Activated CD8-positive, alpha-beta memory T cell treated with anti-CD3 and anti-CD28 coated beads for 24 hours (primary cell): ENCODE measurements at regions not wholly inside any gene's neighbourhood (a gene's known extent, or its start where the extent isn't known, plus 50 kb on each side); places are given as distances from the start of the nearest gene placed in this dataset.
"Not testable (repeated sequence)": the region's sequence is repeated elsewhere in the genome, so short reads cannot be mapped to it uniquely, and the experiment has no call there.

Experiments
- DNase-seq: peaks from one replicate; pipeline ENCODE4 v3.0.0-alpha.2; 2020

DNA sequence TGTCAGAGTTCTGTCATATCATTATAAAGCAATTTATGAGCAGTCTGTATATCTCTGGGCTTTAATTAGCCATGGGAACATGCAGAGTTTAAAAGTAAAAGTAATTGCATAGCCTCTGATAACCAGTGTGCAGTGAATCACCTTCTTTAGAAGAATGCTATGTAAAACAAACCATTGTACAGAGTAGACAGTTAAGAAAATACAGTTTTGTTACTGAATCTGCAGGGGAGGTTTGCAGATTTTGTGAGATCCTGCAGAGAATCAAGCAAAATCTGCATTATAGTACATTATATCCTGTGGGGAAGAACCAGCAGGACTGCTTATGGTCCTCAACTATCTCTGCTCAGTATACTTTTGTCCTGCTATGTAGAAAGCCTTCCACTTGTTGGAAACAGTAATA lies 396.2 kb upstream of the NAALADL2 start:
- no peak for DNase-seq

DNA sequence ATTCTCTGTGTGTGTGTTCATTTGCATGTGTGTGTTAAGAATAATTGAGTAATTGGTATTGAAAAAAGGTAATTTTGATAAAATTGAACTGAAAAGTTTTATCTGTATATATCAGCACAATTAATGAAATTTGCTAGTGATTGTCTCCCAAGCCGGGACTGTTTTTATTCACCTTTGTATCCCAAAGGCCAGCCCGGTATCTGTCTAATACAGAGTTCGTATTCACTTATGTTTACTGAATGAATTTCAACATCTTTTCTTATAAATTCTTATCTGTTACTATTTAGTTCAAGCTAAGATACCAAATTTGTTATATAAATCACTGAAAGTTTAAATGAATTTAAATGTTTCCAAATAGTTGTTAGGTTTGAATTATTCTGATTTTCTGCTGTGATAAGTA lies 394.0 kb upstream of the NAALADL2 start:
- DNase-seq = no peak

DNA sequence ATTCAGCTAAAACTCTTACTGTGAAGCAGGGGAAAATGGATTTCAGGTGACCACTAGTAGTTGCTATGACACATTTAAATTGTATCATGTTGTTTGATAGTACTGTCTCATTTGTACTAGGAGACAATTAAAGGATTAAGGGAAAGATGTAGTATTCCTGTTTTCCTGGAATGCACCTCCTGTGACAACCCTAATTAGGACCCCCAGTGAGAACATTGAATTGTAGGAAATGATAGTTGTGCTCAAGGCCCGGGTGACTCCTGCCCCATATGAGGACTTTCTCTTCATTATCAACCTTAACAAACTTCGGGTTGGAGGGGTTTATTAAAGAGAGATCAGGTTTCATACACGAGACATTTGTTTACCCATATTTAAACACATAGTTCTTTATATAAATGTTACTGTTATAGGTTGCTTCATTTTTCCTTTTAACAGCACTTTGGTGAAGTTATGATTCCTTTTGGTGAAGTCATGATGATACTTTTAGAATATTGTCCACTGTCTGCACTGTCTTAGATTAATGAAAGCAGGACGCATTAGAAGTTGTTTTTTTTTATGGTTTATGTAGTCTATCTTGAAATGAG lies 392.6 kb upstream of the NAALADL2 start:
- DNase-seq = no peak

DNA sequence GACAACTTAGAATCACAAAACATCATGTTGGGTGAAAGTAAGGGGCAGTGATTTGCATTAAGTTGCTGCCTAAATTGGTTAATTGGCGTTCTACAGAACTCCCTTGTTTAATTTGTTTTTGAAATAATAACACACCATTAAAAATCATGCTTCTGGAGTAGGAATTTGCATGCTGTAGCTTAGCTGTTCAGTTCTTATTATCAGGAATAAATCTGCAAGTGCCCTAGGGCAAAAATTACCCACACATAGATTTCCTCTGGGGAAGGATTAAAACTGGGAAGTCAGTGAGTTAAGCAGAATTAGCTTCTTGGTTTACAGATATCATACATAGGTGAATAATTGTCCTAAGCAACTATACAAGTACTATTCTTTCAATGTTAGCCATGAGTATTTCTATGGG lies 381.6 kb upstream of the NAALADL2 start:
- no peak for DNase-seq

DNA sequence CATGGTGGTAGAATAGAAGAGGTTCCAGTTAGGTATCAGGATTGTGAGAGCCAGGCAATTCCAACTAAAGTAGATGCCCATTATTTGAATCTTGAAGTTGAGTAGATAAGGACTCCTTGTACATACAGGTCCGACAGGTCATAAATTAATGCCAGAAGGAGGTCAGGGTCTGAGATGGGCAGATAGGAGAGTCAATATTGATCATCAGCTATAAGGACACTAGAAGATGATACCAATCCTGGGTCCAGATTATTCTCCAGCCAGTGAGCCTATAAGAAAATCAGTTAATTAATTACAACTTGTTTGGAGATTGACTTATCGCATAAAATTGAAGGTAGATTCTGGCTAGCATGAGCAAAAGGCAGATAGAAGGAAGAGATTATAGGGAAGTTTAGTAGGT lies 378.4 kb upstream of the NAALADL2 start:
- no peak for DNase-seq

DNA sequence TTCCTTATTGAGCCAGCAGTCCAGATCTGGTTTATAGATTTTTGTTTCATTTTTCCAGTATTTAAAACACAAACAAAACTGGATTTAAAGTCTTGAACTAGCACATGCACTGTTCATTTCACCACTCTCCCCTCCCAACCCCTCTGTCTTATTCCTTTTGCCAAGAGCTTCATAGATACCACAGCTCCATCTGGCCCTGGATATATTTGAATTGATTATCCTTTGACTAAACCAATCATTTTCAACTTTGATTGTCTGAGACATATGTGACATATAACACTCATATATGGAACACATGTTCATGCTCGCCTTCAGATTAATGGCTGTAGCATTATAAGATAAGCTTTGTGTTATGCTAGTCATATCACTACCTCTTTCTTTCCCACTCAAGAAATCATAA lies 376.6 kb upstream of the NAALADL2 start:
- no peak for DNase-seq

DNA sequence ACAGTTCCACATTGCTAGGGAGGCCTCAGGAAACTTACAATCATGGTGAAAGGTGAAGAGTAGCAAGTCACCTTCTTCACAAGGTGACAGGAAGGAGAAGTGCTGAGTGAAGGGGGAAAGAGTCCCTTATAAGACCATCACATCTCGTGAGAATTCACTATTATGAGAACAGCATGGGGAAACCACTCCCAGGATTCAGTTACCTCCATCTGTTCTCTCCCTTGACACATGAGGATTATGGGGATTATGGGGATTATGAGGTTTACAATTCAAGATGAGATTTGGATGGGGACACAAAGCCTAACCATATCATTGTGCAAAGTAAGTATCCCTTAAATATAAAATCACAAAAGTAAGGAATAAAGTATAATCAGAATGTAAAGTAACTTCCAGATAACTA lies 375.9 kb upstream of the NAALADL2 start:
- no peak for DNase-seq

DNA sequence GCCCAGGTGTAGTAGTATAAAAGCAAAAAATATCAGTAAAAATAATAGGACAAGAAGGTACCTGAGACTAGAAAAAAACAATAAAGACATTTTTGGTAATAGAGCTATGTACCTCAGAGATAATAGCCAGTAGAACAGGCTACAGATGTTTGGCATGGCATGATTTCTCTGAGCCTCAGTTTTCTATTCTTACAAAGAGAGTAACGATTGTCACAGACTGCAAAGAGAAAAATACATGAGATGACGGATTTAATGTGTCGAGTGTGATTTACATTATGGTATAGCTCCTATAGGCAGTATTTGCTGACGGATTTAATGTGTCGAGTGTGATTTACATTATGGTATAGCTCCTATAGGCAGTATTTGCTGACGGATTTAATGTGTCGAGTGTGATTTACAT lies 375.3 kb upstream of the NAALADL2 start:
- not testable (repeated sequence) for DNase-seq

DNA sequence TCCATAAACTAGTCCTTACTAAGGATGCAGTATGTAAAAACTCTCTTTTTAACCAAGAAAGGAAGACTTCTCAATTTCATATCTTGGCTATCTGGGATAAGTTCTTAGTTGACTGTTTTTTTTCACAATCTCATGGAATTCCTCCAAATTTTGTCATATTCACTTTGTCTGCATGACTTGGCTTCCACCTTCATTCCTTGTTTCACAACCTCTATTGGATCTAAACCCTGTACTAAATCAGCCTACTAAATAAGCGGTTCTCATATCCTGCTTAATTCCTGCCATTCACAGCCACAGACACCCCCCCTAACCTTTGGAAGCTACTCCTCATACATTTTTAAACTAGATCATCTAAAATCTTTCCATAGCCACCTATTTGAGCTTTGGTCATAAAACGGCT lies 370.6 kb upstream of the NAALADL2 start:
- DNase-seq = no peak

DNA sequence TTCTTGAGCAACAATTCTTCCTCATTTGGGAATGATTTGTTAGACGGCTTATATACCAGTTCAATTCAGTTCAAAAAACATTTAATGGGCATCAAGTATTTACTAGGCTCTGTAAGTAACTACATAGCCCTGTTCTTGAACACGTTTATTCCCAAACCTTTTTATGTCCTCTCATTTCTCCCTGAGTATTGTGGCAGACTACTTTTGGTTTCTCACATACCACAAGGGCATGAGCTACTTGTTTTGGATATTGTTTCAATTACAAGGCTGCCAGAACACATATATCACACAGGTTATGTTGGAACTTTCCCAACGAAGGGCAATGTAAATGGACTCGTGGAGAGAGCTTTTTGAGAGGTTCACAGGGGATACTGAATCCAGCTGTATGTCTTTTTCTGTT lies 363.8 kb upstream of the NAALADL2 start:
- DNase-seq = no peak

DNA sequence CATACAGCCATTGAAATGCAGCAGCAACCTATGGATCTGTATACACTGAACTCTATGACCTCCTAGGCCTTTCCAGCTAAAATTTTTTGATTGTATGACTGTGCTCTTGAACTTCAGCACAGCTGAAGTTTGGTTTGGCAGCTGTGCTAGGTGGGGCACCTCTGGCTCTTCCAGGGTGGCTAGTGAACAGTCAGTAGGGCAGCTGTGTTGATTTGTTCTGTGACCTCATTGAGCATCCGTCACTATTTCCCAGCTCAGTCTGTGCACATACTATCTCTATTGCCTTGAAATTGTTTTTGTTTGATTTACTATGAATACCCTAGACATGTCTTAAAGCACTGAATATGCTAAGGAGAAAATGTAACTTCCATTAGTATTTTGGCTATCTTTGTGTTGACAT lies 363.2 kb upstream of the NAALADL2 start:
- DNase-seq = no peak

DNA sequence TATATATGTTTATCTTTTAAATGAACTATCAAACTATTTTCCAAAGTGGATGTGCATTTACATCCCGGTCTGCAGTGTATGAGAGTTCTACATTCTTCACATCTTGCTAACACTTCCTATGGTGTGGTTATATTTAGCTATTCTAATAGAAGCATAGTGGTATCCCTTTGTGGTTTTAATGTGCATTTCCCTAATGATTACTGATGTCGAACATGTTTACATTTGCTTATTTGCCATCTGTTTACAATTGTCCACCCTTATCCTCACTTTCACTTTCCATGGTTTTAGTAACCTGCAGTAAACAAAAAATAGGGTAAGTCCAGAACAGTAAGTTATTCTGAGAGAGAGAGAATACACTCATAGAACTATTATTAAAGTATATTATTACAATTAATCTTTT lies 360.5 kb upstream of the NAALADL2 start:
- DNase-seq = no peak

DNA sequence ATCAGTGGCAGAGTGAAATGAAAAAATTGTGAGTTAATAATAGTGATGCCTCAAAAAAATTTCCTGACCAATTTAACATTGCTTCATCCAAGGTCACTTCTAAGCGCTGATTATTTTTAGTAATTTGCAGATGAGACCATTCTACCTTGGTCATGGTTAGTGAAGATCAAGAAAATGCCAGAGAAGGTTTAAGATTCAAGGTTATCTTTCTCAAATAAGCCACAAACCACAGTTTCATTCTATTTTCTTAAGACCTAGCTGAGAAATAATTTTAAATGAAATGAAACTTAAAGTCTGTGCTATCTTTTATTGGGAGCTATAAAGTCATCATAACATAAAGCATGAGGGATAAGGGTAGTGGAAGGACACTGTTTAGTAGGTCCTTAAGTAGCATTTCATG lies 353.9 kb upstream of the NAALADL2 start:
- no peak for DNase-seq

DNA sequence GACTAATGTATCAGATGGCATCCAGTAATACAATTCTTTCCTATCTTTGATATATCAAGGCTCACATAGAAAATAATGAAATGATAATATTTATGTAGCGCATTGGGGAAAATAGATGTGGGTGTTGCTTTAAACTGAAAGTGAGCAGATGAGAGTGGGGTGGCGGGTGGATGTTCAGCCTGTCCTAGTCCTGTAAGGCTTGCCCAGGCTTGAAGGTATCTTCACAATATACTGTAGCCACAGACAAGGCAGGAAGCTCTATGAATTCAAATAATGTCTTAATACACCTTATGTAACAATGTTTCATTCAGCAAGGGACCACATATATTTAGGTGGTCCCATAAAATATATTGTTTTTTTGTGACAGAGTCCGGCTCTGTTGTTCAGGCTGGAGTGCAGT lies 334.9 kb upstream of the NAALADL2 start:
- DNase-seq = no peak

DNA sequence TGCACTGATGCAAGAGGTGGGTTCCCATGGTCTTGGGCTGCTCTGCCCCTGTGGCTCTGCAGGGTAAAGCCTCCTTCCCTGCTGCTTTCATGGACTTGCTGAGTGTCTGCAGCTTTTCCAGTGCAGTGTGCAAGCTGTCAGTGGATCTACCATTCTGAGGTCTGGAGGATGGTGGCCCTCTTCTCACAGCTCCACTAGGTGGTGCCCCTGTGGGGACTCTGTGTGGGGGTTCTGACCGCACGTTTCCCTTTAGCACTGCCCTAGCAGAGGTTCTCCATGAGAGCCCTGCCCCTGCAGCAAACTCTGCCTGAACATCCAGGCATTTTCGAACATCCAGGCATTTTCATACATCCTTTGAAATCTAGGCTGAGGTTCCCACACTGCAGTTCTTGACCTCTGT lies 329.8 kb upstream of the NAALADL2 start:
- no peak for DNase-seq

DNA sequence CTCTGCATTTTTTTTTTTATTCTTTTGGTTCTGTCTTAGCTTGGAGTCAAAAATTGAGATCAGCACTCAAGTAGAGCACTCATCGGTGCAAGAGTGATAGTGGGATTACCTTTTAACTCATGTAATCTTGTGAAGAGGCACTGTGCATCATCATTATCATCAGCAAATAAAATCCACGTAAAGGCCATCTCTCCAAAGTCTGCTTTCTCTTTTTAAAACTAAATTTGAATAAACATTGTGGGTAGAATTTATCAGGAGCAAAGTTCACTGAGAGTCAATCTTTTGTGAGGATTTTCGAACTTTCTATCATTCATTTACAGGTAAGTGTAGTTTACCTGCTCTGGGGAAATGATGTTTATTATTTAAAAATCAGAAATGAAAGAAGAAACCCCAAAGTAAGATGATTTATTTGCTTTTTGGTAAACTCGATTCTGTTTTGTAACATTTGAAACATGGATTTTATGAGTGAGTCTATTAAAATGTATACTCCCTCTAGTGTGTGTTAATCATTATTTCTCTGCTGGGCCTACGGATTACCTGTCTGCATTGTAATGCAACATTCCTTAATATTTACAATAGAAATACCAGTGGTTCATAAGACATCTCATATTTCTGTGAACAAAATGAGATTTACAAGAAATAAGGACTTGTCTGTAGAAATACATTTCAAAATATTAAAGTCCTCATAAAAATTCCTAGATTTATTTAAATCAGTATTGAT lies 327.7 kb upstream of the NAALADL2 start:
- DNase-seq = no peak

DNA sequence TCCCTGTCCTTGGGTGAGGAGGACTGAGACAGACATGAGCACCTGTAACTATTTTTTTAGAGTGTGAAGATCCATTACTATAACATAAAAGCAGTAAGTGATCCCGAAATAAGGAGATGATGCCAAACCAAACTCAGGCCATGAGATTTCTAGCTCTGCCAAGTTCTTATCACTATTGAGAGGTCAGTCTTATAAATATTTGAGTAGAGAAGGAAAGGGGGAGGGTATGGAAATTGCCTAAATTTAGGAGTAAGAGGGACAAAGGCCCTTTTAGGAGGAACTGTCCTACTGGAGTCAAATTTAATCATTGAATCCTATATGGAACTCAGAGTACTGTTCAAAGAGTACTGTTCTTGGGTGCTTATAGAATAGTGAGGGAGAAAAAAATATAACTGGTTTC lies 326.9 kb upstream of the NAALADL2 start:
- no peak for DNase-seq

DNA sequence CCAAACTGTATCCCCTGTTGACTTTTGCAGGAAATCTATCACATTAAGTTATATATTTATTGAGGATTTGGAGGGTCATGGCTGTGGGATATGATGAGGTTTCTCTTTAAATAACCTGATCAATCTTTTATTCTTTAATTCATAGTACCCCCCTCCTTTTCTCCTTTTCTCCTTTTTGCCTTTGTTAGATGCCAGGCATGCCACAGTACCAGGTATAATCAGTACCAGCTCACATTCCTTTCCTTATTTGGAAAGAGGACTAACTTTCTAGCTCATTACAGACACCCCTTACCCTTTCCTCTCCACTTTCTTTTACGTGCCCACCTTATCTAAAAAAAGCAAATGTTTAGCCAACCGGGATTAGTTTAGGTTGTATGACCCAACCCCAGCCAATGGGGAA lies 326.4 kb upstream of the NAALADL2 start:
- DNase-seq = no peak

DNA sequence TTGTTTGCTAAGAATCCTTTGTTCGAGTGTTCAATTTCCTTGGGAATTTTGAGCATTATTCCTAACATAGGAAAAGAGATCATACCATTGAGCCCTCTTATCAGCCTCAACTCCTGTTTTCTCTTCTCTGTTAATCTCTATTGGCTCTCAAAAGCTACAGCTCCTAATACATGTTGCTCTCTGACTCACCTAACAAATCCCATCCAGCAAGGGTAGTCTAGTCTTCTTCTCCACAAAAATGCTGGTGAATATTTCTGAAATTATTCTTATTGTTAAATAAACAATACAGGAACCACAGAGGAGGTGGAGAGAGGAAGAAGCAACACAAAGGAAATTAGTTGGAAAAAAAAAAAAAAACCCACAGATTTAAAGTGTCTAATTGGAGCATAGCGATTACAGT lies 325.8 kb upstream of the NAALADL2 start:
- DNase-seq = no peak

DNA sequence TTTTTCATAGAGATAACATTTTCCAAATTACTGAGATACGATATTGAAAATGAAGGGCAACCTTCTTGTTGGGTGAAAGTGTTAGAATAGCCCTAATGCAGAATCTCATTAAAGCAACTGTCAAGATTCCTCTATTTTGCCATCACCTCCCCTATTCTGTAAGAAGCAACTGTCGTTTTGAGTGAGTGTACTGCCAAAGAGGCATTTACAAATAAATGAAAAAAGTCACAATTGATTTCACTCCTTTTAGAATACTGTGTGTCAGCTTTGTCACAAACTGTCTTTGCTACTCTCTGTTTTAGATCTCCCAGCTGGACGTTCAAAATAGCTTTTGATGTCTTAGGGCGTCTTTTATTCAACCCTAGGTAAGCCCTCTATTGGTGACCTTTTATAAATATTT lies 322.8 kb upstream of the NAALADL2 start:
- DNase-seq = no peak

DNA sequence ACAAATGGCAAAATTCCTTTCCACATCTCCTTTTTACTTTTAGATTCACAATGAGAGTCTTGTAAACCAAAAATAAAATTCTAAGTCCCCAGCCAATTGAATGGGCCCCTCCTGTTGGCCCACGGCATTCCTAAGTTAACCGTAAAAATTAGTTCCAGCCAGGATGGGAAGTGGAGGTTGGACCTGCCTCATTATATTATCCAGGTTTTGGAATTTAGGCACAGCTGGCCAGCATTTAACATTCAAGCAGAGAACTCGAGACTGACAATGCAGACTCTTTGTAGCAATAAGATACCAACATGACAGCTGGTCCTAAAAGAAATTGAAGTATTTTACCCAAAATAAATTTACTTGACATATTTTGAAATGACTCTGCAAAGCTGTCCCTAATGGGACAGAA lies 321.0 kb upstream of the NAALADL2 start:
- no peak for DNase-seq

DNA sequence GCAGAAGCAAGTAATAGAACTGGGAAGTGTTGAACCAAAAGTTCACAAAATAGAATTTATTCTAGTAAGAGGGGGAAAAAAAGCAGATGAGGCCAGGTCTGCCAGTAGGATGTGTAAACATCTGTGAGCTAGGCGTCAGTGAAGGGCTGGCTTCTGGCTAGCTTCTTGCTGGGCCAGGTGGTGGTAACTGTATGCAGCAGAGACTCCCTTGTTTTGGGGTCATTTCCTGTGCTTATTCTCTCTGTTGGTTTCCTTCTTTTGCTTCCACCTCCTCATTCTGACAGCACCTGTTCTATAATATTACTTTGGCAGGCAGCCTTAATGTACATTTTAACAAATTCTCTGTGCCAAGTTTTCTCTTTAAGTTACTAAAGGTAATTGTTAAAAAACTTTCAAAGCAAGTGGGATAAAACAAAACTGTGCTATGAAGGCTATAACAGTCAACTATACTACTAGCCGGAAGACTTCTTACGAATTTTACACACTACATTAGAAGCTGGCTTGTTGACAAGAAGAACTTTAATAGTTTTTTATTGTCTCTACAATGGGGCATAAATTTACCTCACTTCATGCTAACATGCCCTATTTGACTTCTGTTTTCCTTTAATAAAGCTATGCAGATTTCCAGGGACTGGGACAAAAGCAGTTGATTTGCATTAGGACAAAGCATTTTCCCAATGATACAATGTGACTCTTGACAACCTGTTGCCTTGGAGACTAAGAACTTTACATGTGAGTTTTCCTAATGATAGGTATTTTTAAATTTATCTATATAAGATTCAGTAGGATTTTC lies 318.8 kb upstream of the NAALADL2 start:
- DNase-seq = no peak

DNA sequence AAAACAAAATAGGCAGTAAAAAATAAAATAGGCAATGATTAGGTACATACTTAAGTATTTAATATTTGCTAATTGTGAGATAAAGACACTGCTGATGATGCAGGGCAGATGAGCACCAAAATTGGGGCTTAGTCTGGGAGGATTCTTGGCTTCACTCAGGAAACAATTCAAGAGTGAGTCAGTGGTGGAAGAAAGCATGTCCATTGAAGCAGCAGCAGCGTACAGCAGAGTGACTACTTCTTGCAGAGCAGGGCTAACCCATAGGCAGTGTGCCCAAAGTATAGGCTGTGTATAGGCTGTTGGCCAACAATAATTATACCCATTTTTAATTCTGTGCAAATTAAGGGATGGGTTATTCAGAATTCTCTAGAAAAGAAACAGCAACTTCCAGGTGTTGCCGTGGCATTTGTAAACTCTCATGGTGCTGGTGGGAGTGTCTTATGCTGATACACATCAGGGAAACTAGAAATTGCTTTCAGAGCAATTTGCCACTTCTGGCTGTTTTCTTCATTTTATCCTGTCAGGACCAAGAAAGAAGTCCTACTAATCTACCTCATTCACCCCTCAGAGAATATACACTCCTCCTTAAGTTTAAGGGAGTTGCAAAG lies 317.3 kb upstream of the NAALADL2 start:
- DNase-seq = no peak
